Suppressor macrophage treated with lipopolysaccharide for 4 hours (primary cell): ENCODE measurements at regions not wholly inside any gene's neighbourhood (a gene's known extent, or its start where the extent isn't known, plus 50 kb on each side); places are given as distances from the start of the nearest gene placed in this dataset.

Source experiments
- DNase-seq: peaks from one replicate; pipeline ENCODE4 v3.0.0-alpha.2; 2020

DNA sequence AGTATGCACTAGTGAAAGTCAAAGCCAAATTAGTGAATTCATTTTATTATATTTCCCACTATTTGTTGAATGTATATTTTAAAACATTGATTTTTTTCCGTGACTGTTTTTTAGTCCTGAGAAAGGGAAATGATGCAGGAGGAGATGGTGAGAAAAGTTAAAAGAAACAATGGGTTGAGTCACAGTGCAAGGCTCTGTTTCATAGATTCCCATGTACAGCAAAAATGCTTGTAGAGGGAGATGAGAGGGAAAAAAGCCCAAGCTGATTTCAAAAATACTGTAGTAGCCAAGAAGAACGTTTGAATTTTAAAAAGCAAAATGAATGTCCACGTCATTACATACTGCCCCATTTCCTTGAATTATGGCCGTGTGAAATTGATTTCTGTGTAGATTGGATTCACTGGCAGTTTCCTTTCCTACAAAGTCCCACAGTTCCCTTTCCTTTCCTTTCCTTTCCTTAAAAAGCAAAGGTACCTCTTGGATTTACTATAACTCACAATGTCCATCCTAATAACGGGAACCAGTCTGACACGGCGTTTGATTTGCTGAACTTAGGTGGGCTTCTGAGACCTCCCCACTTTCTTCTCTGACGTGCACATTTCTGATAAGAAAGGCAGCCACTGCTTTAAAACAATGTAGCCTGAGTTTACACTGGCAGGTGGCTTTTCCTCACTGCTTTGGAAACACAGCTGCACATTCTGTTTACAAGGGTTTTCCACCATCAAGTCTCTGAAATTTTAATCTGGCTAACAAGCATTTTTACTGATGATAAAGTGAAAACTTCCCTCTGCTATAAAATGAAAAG, 63.7 kb downstream of the SPCS3 start:
- no peak for DNase-seq

DNA sequence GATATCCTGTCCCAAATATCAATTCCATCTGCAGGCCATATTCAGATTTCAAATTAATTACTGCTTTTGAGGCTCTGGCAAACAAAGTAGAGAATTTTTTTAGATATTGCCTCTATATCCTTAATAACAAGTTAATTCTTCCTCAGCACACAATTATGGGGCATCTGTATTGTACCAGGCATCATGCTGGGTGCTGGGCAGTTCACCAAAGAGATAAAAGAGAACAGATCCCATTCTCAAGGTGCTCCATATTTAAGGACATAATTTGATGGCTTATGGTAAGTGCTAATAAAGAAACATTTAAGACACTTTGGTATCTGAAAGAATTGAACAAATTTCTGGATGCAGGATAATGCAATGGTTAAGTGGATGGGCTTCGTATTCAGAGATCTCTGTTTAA, 65.8 kb downstream of the SPCS3 start:
- no peak for DNase-seq

DNA sequence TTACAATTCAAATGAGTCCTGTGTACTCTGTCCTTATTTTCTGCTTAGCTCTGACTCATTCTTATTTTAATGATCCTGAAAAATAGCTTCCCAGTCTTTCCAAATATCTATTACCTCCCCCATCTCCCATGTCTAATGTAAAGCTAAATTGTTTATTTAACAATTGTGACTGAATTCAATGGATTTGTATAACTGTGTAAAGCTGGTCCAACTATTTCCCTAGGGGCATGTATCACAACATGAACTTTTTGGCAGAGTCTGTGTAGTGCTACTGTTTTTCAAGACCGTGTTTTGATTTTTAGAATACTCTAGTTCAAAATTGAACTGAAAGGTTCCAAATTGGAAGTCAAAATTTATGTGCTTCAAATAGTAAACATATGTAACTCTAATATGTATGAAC, 67.8 kb downstream of the SPCS3 start:
- DNase-seq: no peak

DNA sequence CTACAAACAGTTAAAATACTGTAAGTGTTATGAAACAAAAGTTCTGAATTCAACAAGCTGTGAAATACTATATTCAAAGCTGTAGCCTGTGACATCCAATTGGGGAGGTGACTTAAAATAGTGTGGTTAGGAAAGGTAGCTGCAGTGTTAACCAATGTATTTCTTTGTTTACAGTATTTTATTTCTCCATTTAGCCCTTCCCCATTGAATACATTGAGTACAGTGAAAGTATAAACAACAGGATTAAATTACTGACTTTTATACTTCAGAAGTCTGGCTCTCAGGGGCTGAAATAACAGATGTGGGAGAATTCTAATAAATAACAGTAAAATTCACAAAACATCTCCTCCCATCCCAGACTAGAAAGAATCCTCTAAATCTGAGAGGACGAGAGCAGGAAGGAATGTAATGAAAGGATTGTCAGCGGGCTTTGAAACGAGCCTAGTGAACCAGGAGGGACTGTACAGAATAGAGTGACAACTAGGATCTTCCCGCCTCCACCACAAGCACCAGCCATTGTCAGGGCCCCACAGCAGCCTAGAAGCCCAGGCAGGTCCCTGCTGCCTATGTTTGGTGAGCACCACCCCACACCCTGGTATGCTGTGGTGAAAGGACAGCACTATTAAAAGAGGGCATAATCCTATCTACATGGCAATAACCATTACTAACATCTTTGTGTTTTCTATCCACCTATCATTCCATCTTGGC, 73.7 kb downstream of the SPCS3 start:
- no peak for DNase-seq

GRCh38 chr4:176400816-176401461, 81.2 kb downstream of the SPCS3 start:
- DNase-seq: no peak

DNA sequence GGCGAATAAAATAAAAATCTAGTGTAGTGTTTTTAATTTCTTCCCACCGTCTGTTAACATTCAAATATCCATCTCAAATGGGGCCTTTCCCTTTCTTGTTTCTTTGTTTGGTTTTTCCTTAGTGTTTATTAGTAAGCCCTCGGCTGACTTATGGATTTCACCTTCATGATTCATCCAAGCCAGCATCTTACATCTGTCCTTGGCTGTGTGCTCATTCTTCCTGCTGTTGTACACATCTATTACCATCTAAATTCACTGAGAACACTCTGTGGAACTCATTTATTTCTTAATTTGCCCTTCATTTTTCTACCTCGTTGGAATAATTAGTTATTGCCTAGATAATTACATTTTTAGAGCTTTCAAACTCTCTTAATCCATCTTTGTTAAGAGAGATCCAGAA, 84.9 kb downstream of the SPCS3 start:
- no peak for DNase-seq

DNA sequence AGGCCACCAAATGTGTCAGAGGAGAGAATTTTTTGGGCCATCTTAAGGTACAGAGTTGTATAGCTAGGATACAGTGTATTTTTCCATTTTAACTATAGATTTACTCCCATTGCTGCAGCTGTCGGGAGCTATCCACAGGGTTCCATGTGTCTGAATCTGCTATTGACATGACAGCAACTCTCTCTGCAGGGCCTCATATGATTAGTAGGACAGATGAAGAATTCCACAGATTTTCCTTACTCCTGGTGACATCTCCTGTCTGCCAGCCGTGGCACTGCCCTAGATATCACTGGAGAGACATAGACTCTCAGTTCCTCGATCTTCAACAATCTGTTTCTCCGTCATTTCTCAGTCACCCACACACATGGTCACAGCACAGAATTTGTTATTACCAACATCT, 86.5 kb downstream of the SPCS3 start:
- no peak for DNase-seq

GRCh38 chr4:176406736-176407135, 87.0 kb downstream of the SPCS3 start:
- DNase-seq: no peak

DNA sequence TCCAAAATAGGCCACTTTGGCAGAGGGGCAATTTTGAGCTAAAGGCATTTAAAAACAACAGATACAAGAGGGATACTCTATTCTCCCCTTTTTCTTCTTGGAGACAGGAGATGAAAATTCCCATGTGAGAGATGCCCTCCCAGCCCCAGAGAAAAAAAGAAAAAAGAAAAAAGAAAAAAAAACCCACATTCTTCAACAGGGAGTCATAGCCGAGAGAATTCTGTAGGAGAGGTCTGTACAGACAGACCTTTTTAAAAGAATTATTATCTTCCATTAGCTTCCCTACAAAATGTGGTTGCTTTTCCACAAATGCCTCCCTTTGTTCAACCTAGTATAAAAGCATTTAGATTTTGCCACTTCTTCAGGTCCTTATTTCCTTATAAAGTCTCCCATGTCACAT, 89.9 kb downstream of the SPCS3 start:
- no peak for DNase-seq

DNA sequence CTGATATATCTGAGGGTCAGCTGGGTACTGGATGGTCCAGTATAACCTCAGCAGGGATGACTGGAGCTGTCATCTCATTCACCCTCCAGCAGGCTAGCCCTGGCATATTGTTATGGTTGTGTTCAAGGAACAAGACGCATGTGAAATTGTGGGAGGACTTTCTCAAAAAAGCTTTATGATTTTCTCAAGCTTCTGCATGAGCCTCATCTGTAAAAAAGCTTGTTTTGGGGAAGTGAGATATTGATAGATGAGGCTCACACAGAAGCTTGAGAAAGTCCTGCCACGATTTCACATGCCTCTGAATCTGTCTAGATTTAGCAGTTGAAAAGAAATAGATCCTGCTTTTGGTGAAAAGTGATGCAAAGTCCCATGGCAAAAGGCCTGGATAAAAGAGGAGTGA, 93.4 kb downstream of the SPCS3 start:
- DNase-seq: no peak

DNA sequence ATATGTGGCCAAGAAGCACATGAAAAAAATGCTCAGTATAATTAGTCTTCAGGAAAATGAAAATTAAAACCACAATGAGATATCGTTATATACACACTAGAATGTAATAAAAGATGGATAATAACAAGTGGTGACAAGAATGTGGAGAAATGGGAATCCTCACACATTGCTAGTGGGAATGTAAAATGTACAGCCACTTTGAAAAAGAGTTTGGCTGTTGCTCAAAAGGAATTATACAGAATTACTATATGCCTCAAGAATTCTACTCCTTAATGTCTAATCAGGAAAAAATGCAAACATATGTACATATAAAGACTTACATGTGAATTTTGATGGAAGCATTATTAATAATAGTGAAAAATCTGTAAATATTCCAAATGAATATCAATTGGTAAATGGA, 102.2 kb downstream of the SPCS3 start:
- no peak for DNase-seq

DNA sequence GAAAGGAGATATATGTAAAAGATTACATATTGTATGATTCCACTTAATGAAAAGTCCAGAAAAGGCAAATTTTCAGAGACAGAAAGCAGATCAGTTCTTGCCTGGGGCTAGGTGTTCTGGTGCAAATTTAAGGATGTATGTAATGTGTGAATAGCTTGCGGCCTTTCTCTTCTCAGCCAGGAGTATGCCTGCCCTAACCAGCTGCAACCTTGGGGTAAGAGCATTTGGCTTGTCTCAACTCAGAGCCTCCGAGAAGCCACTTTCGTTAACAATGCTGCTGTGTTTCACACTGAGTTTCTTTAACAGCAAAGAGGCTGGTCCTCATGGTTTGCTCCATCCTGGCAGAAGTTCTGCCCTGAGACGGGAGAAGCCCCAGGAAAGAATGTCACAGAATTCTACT, 102.7 kb downstream of the SPCS3 start:
- DNase-seq: no peak

DNA sequence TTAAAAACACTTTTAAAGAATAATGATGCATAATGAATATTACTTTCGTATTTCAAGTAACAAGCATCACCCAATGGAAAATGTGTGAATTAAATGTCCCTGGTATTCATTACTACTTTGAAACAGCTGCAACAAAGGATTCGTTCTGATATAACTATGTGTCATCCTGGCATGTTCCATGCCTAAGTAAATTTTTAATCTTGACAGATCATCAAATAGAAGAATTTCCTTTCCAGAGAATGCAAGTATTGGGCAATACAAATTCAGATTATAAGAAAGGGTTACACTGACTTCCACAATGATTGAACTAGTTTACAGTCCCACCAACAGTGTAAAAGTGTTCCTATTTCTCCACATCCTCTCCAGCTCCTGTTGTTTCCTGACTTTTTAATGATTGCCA, 105.3 kb downstream of the SPCS3 start:
- no peak for DNase-seq

DNA sequence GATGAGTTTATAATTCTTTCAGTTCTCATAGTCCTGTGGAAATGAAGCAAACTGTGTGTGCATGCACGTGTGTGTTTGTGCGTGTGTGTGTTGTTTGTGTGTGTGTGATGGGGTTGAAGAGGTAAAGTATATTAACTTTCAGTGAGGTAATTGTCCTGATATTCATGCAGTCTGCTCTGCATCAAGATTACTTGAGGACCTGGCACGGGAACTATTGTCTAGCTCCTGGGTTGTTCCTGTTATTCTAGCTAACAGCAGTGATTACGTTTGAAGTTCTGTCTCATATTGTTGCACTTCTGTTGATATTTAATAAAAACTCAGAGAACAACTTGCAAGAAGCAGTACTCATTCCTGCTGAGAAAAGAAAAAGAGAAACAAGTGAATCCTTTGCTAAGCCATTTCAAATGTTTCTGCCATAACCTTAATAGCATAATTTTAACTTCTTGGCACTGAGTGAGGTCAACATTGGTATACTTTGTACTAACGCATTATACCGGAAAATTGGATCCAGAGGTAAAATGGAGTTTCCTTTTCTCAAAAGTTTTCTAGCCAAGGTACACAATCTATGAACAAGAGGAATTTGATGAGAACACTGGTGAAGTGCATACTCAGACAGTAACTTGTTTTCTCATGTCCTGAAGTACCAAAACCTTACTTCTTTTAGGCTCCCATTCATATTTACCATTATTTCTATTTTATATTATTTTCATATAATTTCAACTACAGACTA, 113.2 kb downstream of the SPCS3 start:
- DNase-seq: no peak

GRCh38 chr4:176433983-176434382, 114.2 kb downstream of the SPCS3 start:
- no peak for DNase-seq

GRCh38 chr4:176435901-176436292, 116.1 kb downstream of the SPCS3 start:
- no peak for DNase-seq

DNA sequence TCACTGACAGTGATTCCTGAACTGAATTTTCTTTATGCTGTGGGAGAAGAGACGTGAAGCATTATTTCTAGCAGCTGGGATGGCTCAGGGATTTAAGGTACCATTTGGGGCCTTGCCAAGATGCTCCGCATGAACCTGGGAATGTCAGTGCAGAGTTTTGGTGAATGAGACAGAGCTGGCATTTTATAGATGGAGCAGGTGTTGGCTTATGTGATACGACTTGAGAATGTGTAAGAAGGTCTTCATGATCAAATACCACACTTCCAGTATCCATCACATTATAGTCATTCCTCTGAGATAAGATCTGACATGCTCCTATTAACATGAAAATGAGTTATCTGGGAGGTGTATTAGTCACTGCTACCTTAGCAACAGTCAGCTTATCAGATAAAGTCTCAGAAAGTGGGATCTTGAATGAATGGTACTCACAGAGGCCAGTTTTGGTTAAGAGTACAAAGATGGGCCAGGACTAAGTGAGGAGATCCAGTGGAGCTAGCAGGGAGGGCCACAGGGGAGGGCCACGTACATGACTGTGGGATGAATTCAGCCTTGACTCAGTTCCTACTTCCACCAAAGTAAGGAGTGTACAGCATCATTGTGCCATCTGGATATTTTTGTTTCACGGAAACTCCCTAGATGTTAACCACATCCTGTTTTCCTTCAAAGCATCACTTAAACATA, 116.7 kb downstream of the SPCS3 start:
- DNase-seq: no peak

DNA sequence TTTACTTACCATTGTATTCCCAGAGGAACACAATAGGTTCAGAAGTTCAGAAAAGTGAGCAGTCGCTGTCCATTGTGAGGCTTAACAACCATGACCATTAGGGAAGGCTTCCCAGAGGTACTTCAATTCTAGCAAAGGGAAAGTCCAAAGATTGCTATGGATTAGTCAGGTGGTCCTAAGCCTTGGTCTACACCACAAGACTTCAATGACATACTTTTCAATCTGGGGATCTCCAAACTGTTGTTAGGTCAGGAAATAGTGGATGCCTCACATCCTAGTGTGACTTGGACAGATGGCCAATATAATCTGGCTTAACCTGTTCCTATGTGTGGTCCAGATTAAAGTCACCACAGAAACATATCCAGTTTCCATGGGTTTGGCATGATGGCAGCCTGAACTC, 118.0 kb downstream of the SPCS3 start:
- no peak for DNase-seq

DNA sequence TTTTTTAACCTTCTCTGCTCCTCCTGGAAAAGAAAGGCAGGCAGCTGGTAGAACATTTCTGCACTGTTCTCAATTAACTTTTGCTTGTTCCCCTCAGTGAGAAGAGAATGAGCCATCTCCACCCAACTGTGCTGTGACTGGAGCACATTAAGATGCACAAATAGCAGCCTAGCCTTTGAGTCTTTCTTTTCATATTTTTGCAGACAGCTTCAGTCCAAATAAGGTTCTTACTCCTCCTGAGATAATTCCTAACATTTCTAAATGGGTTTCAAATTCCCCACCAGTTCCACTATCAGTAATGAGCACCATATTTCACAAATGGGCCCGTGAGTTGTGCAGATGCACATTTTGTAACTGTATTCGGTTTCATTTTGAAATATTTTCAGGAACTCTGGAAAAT, 118.6 kb downstream of the SPCS3 start:
- no peak for DNase-seq

DNA sequence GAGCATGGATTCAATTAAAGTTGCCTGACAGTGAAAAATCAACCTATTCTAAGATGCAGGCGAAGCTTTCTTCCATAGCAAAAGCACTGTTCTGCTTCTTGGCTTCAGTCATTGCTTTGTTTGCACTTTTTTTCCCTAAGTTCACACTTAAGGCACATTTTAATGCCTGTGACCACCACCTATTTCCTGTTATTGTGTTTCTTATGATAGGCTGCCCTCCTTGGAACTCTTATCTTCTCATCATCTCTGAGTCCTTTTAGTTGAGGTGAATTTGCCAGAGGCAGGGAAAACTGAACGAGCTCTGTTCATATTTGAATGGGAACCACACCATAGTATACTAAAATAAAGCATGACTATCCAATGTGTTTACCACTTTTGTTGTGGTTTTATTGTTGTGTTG, 119.8 kb downstream of the SPCS3 start:
- DNase-seq: no peak

DNA sequence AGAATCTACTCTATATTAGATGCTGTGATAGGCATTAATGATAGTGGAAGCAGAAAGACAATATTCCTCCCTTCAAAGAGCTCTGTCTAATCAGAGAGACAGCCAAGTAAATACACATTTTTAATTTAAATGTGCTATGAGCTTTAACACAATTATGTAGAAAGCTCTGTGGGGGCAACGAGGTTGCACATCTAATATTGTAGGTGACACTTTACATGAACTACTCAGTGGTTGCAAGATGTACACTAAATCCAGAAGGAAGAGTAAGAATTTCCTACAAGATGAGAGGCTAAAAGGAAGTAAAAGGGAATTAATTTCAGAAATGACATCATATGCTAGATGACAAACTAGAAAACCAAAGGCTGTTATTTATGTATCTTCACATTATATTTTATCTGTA, 120.9 kb downstream of the SPCS3 start:
- no peak for DNase-seq

DNA sequence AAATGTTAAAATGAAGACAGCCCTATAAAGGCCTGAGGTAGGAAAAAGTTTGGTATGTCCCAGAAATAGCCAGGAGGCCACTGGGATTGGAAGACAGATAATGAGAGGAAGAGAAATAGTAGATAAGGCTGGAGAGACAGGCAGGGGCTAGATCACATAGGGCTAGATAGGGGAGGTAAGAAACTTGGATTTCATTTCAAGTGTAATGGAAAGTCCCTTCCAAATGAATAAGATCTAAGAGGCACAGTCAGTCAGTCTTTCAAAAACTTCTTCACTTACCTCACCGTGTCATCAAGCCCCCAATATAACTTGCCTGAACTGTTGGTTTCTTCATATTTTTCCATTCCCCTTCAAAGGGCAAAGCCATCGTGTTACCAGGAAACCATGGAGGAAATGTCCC, 121.8 kb downstream of the SPCS3 start:
- no peak for DNase-seq

DNA sequence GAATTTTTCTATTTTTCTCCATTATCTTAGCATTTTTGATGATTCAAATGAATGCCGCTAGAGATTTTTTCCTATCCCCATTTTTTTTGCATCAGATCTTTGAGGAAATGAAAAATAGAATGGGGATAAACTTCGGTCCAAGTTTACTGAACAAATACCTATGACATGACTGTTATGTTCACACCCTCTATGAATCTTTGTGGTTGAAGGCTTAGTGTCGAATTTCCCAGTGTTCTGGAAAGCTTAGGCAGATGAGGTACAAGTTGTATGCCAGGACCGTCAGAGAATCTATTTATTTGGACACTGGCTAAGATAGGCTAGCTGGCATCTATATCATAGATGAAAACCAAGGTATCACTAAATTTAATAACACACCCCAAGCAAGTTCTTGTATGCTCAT, 123.4 kb downstream of the SPCS3 start:
- DNase-seq: no peak
